ENCODE measurements at regions not wholly inside any gene's neighbourhood (a gene's known extent, or its start where the extent isn't known, plus 50 kb on each side); places are given as distances from the start of the nearest gene placed in this dataset.

DNA sequence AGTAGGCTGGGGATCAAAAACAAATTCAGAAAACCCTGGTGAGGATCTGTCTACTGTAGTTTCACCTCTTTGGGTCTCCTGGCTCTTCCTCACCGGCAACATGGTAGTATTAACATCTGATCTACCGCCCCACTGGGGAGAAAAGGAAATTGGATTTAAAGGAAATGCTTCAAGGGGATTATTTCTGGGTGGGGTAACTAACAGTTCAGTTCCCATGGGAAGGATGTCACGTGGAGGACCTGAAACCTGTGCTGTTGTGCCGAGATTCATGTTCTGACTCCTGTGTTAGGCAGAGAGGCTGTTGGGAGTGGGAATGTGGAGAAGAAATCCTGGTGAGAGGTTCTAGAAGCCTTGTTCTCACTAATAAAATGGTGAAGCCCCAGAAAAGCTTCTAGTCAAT, 254.4 kb downstream of the BCOR start:
- no peak for FAIRE-seq

DNA sequence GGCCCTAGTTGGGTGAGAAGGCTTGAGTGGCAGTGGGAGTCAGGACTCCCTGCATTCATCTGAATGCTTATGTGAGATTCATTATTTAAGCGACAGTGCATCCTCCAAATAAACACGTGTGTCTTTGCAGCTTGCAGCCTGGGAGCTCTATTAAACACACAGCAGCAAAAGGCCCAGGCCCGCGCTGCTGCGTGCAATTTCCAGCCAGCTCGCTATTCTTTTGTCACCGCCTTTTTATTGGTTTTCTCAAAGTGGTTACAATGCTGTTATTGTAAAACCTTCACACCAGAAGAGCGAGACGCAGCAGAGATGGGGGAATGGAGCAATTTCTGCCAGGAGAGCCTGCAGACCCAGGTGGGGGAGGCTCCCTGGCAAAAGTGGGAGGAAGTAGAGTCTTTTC, 252.5 kb downstream of the BCOR start:
- FAIRE-seq, result no peak

DNA sequence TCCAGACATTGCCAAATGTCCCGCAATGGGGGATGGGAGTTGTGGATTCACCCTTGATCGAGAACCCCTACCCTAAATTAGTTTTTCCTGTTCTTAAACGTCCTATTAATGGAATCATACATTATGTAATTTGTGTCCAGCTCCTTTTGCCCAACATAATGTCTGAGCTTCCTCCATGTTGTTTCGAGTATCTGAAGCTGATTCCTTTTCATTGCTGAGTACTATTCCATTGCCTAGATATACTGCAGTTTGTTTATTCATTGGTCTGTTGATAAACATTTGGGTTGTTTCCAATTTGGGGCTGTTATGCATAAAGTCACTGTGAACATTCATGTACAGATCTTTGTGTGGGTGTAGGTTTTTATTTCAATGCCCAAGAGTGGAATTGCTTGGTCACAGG, 251.3 kb downstream of the BCOR start:
- FAIRE-seq, result no peak

DNA sequence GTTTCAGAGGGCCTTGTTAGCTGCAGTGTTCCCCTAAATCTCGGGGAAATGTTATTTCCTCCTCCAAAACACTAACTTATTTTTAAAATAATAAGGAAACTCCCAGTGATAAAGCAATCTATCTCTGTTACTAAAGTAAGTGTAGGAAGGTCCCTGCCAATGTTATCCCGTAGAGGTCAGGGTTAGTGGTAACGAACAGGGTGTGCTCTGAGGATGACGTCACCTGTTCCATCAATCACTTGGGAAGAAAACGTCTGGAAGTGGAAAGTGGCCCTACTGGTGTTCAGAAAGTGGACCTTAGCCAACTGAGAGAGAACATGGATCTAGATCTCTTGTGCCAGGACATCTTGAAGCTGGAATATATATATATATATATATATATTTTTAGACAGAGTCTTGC, 249.5 kb downstream of the BCOR start:
- no peak for FAIRE-seq

DNA sequence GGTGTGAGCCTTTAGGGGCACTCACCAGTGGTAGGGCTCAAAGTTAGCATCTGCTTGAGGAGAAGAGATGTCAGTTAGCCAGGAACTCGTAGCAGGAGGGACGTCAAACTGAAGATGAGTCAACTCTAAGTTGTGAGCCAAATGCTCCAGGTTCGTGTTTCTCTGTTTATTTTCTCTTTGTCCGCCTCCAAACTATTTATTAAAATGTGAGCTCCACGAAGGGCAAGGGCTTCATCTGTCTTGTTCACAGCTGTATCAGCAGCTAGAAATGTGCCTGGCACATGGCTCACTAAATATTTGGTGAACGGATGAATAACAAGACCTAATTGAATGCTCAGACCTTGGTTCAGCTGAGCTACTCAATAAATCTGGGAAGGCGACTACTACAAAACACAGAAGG, 248.9 kb downstream of the BCOR start:
- no peak for FAIRE-seq

DNA sequence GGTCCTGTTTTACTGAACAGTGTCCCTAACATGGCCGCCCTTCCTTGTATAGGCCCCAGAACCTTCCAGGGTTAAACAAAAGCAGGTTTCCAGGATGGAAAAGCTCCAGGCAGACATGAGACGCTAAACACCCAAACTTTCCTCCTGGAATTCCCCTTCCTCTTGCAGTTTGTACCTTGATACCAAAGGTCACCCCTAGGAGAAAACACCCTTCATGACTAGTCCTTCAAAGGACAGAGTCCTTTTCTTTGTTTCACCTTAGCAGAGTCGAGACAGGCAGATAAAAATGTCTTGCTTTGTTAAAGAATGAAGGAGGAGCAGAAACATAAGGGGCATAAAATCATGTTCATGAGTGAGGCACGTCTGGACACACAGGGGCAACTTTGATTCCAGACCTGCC, 247.5 kb downstream of the BCOR start:
- FAIRE-seq, result no peak

DNA sequence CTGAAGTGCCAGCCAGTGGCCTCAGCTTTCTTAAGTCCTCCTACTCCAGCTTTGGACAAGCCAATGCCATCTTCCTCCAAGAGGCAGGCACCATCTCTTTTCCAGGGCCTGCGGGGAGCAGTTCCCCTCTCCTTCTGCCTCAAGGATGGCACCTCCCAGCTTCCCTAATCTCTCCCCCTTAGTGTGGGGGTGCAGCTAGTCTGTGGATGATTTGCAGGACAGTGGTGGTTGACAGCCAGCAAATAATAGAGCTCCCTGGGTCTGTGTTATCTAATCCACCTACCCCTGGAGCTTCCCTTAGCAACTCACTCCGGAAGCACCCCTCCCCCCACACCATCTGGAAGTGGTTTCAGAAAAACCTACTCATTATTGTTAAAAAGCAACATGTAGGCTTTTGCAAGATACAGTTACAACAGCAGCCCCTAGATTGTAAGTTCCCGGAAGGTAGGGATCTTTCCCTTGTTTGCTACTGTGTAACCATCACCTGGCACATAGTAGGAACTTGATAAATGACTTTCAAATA, 247.1 kb downstream of the BCOR start:
- no peak for FAIRE-seq

DNA sequence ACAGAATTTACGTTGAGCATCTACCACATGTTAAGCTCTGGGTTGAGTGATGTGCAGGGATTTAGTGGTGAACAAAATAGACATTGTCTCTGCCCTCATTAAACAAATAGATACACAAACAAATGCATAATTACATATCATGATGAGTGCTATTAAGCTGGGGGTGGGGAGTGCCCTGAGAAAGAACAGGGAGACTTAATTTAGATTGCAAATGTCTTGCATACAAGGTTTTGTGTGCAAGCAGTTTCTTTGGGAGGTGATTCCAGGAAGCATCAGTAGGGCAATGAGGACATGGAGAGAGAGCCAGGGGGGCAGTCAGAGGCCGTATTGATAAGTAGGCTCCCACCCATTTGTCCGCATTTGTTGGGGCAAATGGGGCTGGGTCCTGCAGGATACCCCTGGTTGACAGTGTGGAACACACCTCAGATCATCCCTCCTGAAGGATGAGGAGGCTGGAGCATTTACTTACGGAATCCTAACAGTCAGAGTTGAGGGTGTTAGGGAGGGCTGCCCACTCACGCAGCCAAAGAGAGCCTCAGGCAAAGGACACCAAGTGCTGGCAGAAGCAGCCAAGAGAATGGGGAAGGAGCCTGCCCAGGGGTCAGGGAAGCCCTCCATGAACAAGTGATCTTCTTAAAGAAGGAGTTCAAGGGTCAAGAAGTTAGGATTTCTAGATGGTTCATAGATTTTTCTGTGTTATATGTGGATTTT, 245.9 kb downstream of the BCOR start:
- FAIRE-seq, result no peak

DNA sequence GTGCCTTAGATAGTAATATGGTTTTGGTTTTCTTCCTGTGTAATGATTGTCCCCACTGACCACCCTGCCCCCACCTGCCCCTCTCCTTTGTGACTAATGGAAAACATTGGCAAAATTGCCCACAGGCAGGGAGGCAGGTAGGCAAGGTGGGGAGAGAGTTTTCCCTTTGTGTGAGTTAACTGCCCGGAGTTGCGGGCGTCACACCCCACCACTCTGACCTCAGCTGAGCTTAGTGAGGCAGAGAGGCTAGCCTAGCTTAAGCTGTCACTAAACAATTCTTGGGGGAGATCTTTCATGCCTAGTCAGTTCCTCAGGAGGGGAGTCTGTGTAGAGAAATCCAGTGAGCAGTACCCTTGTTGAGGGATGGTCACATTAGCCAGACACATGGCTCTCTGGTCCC, 245.3 kb downstream of the BCOR start:
- no peak for FAIRE-seq

DNA sequence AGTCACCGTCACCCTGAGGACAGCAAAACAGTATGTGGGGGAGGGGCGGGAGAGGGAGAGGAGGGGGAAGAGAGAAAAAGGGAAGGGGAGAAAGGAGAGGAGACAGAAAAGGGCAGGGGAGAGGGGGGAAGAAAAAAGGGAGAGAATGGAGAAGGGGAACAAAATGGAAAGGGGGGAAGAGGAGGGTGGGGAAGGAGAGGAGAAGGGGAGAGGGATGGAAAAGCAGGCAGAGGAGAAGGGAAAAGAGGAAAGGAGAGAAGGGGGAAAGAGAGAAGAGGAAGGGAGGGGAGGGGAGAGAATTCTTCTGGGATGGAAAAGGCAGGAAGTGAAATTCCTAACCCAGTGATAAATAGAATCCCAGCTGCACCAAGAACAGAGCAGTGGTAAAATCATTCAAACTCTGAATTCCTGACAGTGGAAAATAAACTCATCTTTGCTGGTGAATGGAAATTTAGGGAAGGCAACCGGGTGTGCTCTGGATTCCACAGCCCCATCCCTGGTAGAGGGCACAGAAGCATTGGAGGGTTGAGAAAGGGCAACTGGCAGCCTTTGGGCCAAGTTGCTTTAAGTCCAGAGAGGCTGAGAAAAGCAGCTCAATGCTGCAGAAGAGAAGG, 244.2 kb downstream of the BCOR start:
- FAIRE-seq, result no peak

DNA sequence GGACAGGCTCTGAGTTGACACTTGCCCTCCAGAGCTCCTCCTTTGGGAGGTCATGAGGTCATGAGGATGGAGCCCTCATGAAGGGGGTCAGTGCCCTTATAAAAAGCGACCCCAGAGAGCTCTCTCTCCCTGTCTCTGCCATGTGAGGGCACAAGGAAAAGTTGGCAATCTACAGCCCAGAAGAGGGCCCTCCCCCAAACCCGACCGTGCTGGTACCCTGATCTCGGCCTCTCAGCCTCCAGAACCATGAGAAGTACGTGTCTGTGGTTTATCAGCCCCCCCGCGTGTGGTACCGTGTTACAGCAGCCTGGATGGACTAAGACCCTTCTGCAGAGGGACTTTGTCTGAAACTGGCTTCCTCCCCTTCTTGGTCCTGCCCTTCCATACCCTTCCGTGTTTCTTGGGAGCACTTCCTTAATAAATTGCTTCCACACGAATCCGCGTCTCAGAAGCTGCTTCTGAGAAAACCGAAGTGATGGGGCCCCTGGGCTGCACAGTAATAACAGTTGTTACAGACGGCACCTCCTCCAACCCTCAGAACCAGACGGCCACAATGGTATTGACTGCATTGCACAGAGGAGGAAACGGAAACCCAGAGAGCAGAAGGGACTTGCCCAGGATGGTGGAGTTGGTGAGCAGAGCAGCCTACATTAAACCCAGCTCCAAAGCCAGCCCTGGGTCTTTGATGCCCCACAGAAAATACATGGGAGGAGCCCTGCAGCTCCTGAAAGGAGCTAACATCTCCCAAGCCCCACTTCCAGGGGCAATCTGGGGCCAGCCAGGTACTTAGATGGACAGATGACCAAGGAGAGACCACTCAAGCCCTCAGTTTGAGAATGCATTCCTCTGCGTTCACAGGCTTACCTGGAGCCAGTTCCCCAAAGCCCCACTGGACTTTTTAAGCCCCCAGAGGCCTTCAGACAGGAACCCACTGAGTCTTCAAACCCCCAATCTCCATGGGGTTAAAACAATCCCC, 242.7 kb downstream of the BCOR start:
- FAIRE-seq, result no peak

DNA sequence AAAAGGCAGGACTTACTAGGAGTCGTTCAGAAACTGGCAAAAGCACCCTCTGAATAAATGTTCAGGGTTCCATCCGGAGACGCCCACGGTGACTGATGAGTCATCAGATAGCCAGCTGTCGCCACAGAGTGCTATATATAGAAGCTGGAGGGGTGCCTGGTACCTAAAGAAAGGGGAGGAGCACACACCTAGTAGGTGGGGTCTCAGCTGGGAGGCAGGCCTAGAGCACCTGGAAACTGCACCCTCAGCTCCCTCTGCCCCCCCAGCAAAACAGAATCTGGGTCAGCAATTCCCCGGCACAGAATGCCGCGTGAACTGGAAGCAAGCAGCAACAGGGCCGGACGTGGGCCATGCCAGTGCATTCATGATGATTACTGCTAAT, 242.0 kb downstream of the BCOR start:
- no peak for FAIRE-seq

DNA sequence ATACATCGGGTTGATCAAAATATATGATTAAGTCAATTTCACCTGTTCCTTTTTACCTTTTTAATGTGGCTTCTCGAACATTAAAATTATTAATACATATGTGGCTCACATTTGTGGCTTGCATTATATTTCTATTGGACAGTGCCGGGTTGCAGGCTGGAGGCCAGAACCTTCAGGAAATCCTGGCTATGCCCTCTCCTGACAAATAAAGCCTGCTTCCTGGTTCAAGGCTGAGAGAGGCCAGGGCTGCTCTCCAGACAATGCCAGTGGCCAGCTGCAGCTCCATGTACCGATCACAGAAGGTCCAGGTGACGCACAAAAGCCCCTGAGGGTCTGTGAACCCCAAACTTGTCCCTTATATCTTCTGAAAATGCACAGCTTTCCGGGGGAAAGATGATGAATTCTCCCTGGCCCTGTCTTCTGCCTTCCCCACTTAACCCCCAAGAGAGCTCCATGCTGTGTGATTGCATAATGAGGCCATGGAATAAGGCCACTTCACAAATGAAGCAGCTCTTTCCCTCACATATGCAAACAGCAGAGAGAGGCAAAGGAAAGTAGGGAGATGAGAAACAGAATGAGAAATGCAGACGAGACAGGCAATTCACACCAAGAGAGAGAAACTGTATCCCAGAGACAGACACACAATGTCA, 241.2 kb downstream of the BCOR start:
- no peak for FAIRE-seq

DNA sequence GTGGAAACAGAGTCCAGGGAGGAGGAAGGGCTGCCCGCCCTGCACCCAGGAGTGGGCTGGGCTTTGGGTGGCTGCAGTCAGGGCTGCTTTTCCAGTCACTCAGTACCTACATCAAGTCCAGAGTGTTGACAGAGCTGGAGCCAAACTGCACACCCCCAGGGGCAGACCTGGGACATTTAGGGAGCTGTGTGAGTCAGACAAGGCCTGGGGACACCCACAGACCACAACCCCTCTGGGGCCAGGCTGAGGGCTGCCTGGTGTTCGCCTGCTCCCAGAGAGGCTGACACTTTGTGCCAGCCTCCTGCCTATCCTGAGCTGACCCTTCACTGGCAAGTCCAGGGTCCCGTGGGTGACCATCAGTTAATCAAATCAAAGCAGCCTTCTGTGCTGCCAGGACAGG, 240.0 kb downstream of the BCOR start:
- FAIRE-seq, result no peak

DNA sequence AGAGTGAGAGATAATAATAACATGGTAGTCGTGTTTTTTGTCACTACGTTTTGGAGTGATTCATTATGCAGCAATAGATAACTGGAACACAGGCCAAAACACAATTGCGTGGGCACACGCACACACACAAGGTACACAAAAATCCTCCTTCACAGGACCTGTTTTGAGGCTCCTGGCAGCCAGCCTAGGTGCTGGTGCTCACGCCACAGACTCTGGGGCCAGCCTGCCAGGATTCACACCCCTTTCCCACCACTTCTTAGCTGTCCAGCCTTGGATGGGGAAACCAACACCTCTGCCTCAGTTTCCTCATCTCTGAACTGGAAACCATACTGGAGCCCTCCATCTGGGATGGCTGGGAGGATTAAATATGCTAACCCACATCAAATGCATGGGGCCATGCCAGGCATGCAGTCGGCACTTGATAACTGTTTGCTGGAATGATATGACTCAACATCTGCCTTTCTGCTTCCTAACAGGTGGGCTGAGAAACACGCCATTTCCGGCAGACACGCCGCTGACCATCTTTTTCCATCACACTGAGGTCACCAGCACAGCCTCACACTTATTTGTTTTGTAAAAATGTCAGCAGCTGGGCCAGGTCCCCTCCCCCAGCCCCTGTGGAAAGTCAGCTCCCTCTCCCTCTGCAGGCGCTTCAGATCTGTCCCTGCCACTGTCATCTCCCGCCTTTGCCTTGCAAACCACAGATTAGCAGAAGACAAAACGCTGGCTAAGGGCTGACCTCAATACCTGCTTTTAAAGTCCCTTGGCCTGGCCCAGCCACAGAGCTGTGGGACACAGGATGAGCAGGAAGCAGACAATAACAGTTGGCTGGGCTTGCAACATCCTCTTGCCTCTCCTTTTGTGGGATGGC, 237.5 kb downstream of the BCOR start:
- FAIRE-seq, result no peak

DNA sequence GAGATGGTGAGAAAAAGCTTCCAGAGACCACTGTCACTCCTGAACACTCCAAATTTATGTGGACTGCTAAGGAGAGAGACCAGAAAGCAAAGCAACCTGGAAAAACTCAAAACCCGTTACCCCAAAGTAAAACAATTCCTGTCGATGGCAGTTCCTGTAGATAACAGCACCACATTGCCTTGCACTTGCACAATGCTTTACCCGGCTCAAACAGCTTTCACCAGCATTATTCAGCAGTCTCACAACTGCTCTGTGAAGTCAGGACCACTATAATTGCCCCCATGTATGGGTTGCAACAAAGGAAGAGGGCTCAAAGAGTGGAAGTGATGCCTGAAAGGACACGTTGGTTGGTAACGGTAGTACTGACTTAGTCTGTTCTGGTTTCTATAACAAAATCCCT, 234.8 kb downstream of the BCOR start:
- no peak for FAIRE-seq

DNA sequence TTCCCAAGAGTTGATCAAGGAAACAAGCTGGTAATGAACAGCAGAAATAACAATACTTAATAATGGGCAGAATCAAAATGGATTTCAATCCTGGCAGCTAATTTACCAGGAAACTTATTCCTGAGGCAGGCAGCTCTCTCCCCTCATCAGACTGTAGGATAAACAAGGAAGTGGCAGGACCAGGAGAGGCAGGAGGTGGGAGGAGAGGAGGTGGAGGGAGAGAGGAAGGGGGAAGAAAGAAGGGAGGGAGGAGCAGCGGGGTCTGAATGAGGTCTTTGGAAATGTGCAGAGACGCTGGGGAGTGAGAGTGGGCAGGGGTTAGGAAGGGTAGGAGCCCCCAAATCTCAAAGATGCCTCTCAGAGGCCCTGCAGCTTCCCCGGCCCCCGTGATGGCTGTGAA, 231.5 kb downstream of the BCOR start:
- no peak for FAIRE-seq

DNA sequence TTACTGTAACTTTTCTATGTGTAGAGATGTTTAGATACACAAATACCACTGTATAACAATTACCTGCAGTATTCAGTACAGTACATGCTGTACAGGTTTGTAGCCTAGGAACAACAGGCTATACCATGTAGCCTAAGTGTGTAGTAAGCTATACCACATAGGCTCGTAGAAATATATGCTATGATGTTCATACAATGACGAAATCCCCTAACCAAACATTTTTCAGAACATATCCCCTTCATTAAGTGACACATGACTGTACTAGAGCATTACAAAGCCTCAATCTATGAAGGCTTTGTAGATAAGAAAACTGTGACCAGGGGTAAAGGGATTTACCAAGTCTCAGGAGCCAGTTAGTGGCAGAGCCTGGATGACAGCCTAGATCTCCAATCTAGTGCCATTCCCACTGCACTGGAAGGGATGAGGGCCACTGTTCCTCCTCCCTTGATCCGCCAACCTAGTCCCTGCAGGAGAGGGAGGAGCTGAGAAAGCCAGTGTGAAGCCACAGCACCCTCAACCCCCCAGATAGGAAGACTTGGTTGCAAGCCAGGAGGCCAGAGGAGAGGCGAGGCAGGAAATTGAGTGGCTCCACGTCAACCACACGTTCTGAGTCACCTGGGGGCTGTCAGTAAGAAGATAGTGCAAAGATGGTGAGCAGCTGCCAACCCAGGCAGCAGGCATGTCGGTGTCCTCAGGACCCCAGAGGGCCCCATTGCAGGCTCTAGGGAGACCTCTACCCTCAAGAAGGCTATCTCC, 227.7 kb downstream of the BCOR start:
- no peak for FAIRE-seq

DNA sequence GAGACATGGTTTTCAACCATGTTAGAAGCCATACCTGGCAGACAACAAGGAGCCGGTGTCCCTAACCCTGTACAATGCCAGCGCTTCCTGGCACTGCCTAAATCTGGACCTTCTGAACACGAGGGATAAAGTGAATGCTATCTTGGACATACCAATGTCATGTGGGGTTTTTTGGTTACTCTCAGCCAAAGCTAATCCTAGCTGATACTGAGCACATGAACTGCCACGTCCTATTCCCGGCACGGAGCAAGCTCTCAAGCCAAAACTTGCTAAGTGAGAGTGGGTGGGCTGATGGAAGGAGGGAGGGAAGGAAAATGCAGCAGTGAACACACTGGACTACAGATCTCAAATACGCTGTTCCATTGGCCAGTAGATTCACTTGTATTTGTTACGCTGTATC, 226.1 kb downstream of the BCOR start:
- FAIRE-seq, result no peak

DNA sequence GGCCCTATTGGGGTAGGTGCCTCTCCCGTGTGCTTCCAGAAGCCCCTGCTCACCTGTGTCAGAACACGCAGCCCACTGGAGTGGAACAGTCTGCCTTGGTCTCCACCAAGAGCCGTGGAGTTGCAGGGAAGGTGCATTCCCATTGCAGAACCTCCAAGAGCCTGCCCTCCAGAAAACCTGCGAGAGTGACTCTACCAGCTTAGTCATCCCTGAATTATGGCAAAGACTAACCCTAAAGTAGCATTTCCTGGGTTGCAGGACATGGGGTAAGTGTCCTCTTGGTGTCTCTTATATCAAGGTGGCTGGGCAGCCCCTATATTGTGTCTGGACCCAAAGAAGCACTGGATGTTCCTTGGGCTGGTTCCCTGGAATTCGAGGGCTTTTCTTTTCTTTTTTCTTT, 224.6 kb downstream of the BCOR start:
- FAIRE-seq, result no peak

DNA sequence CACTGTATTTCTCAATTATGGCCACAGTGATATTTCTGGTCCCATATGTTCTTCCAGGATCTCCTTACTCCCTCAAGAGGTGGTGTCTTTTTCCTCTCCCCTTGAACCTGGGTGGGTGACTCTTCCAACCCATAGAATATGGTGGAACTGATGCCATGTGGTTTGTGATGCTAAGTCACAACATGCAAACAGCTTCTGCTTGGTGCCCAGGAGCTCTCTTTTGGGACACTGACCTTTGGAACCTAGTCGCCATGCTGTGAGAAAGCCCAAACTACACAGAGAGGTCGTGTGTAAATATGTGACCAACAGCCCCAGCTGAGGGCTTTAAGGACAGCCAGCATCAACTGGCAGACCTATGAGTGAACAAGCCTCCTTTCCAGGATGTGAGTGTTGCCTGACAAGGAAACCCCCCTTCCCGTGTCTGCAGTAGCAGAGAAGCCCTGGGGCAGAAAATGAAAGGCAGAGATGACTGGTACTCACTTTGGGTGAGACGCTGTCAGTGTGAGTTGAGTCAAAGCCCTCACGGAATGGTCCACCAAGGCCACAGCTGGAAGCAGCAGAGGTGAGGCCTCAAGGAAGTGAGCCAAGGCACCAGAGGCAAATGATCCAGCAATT, 223.4 kb downstream of the BCOR start:
- no peak for FAIRE-seq
